ENCODE measurements at regions not wholly inside any gene's neighbourhood (a gene's known extent, or its start where the extent isn't known, plus 50 kb on each side); places are given as distances from the start of the nearest gene placed in this dataset.

- Histone ChIP-seq H3K9ac (ENCODE audit: insufficient read depth, low read length, poor library complexity, severe bottlenecking) (no peak overlapping the region), H3K9me3 (replicated peaks in 1 of 2; ENCODE audit: control insufficient read depth in 1 of 2, insufficient read depth in 1 of 2, low read length in 2 of 2) (peaks cover 13 to 19% of the 10 kb centered on the region in 2 donors), H3K79me2 (ENCODE audit: insufficient read depth, low read length) (no peaks in the 10 kb centered on the region), H3K4me2 (replicated peaks; ENCODE audit: extremely low read depth, low read length, poor library complexity, severe bottlenecking) (no peak overlapping the region), H3K4me3 (replicated peaks in 1 of 3; ENCODE audit: low read depth in 2 of 3, low read length in 3 of 3) (no peak overlapping the region), H3K27me3 (ENCODE audit: control insufficient read depth in 2 of 2, insufficient read depth in 2 of 2, low read length in 2 of 2) (no peaks in the 10 kb centered on the region), H3K36me3 (replicated peaks in 1 of 2; ENCODE audit: control insufficient read depth in 1 of 2, insufficient read depth in 2 of 2, low read length in 2 of 2) (no peaks in the 10 kb centered on the region), H3K27ac (ENCODE audit: low read depth in 1 of 2, low read length in 2 of 2) (no peak overlapping the region), H2AFZ (ENCODE audit: insufficient read depth, low read depth, low read length, poor library complexity, severe bottlenecking) (no peak overlapping the region), H4K20me1 (ENCODE audit: insufficient read depth, low read length) (no peaks in the 10 kb centered on the region), H3K4me1 (ENCODE audit: control insufficient read depth in 1 of 2, insufficient read depth in 2 of 2, low read length in 2 of 2) (no peaks in the 10 kb centered on the region)
- intact Hi-C loops (cut with micrococcal nuclease) = no loop called here
- DNase-seq = no peak
- Mint-ChIP-seq H3K36me3 (no peaks in the 10 kb centered on the region), H3K27ac (no peak overlapping the region), H3K4me3 (no peak overlapping the region), H3K9me3 (peaks cover 10 to 22% (median 16%) of the 10 kb centered on the region in 7 donors), H3K4me1 (peaks cover 2% of the 10 kb centered on the region), H3K27me3 (ENCODE audit: low read depth in 3 of 3) (peaks cover 2 to 6% (median 2%) of the 10 kb centered on the region in 3 donors)
- TF ChIP-seq, protein P1, sequence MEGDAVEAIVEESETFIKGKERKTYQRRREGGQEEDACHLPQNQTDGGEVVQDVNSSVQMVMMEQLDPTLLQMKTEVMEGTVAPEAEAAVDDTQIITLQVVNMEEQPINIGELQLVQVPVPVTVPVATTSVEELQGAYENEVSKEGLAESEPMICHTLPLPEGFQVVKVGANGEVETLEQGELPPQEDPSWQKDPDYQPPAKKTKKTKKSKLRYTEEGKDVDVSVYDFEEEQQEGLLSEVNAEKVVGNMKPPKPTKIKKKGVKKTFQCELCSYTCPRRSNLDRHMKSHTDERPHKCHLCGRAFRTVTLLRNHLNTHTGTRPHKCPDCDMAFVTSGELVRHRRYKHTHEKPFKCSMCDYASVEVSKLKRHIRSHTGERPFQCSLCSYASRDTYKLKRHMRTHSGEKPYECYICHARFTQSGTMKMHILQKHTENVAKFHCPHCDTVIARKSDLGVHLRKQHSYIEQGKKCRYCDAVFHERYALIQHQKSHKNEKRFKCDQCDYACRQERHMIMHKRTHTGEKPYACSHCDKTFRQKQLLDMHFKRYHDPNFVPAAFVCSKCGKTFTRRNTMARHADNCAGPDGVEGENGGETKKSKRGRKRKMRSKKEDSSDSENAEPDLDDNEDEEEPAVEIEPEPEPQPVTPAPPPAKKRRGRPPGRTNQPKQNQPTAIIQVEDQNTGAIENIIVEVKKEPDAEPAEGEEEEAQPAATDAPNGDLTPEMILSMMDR (IDR thresholded peaks at IDR 0.05) = no peak
- 98% methylated on average over 5 of the region's 5 CpGs for WGBS (ENCODE audit: insufficient coverage)
Measured at GRCh38 chr7:155244675-155245074, 53.0 kb upstream of the INSIG1 start.

- H3K27me3 ChIP-seq (ENCODE audit: control insufficient read depth in 2 of 2, insufficient read depth in 2 of 2, low read length in 2 of 2) = no peaks in the 10 kb centered on the region
- intact Hi-C loops (cut with micrococcal nuclease) = no loop called here
- no peaks in the 10 kb centered on the region for H3K4me1 ChIP-seq (ENCODE audit: control insufficient read depth in 1 of 2, insufficient read depth in 2 of 2, low read length in 2 of 2)
- Mint-ChIP-seq H3K27ac (no peak overlapping the region), H3K36me3 (no peaks in the 10 kb centered on the region), H3K4me3 (no peak overlapping the region), H3K27me3 (ENCODE audit: low read depth in 3 of 3) (peaks cover 3 to 11% (median 5%) of the 10 kb centered on the region in 3 donors), H3K4me1 (no peaks in the 10 kb centered on the region), H3K9me3 (peaks cover 10 to 20% (median 14%) of the 10 kb centered on the region in 7 donors)
- 88% methylated on average over 12 of the region's 14 CpGs for WGBS (ENCODE audit: insufficient coverage)
- H3K36me3 ChIP-seq (replicated peaks in 1 of 2; ENCODE audit: control insufficient read depth in 1 of 2, insufficient read depth in 2 of 2, low read length in 2 of 2) = no peaks in the 10 kb centered on the region
- H3K9ac ChIP-seq (ENCODE audit: insufficient read depth, low read length, poor library complexity, severe bottlenecking) = no peak overlapping the region
- H4K20me1 ChIP-seq (ENCODE audit: insufficient read depth, low read length) = no peaks in the 10 kb centered on the region
- TF ChIP-seq, protein P1 (IDR thresholded peaks at IDR 0.05) = no peak
- H2AFZ ChIP-seq (ENCODE audit: insufficient read depth, low read depth, low read length, poor library complexity, severe bottlenecking) = no peak overlapping the region
- no peak overlapping the region for H3K4me2 ChIP-seq (replicated peaks; ENCODE audit: extremely low read depth, low read length, poor library complexity, severe bottlenecking)
- H3K9me3 ChIP-seq (replicated peaks in 1 of 2; ENCODE audit: control insufficient read depth in 1 of 2, insufficient read depth in 1 of 2, low read length in 2 of 2) = peaks cover 13 to 19% of the 10 kb centered on the region in 2 donors
- DNase-seq = no peak
- no peak overlapping the region for H3K27ac ChIP-seq (ENCODE audit: low read depth in 1 of 2, low read length in 2 of 2)
- no peak overlapping the region for H3K4me3 ChIP-seq (replicated peaks in 1 of 3; ENCODE audit: low read depth in 2 of 3, low read length in 3 of 3)
- H3K79me2 ChIP-seq (ENCODE audit: insufficient read depth, low read length) = no peaks in the 10 kb centered on the region
Measured at GRCh38 chr7:155247479-155248365, 50.0 kb upstream of the INSIG1 start.
